Vagina (tissue), 2 donors: ENCODE measurements at regions not wholly inside any gene's neighbourhood (a gene's known extent, or its start where the extent isn't known, plus 50 kb on each side); places are given as distances from the start of the nearest gene placed in this dataset.

Experiments used
- CTCF ChIP-seq, 3 experiments: fragments of 450-650 bp in 2 of 3; fragments of 200-600 bp in 1 of 3; sonication (generic) in 1 of 3; IDR thresholded peaks; one replicate each; pipeline ENCODE4 v1.5.1; 2017 to 2019; ENCODE audit warnings: antibody characterized with exemption in 3 of 3, mild to moderate bottlenecking in 2 of 3, moderate library complexity in 2 of 3
- POLR2AphosphoS5 ChIP-seq, 2 donors: sonication (generic); formaldehyde crosslinking; IDR thresholded peaks; one replicate each; pipeline ENCODE4 v1.9.0; 2017; ENCODE audit warnings: antibody characterized with exemption in 2 of 2, mild to moderate bottlenecking in 2 of 2, low read depth in 1 of 2; ENCODE audit not compliant: insufficient read depth in 1 of 2

GRCh38 chr5:165508861-165509260, 2003.4 kb downstream of the MAT2B start:
- no peak for TF ChIP-seq POLR2AphosphoS5 (IDR thresholded peaks at IDR 0.05; ENCODE audit: insufficient read depth in 1 of 2, low read depth in 1 of 2)
- no peak for TF ChIP-seq CTCF (IDR thresholded peaks at IDR 0.05)
